GM21367 (cell line): ENCODE measurements at regions not wholly inside any gene's neighbourhood (a gene's known extent, or its start where the extent isn't known, plus 50 kb on each side); places are given as distances from the start of the nearest gene placed in this dataset.
A peak's percentile ranks its signal among the peaks of the same experiment; 100 is the strongest.
"Not testable (repeated sequence)": the region's sequence is repeated elsewhere in the genome, so short reads cannot be mapped to it uniquely, and the experiment has no call there.

Experiments
- ATAC-seq: cut with Tn5 transposase; IDR thresholded peaks from one replicate; pipeline ENCODE4 v1.9.1; 2021; ENCODE audit not compliant: unreplicated experiment

DNA sequence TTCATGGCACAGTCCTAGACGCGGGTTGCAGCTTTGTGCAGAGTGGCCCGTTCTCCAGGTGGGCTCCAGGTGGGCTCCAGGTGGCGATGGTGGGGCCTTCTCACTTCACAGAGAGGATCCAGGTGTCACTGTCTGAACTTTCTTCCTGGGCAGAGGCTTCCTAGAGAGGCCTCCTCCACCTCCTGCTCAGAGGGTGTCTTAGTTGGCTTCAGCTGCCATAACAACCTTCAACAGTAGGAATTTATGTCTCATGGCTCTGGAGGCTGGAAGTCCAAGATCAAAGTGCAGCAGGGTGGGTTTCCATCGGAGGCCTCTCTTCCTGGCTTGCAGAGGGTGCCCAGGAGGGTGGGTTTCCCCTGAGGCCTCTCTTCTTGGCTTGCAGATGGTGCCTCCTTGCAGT lies 125.1 kb downstream of the GLRX3 start:
- no peak for ATAC-seq

DNA sequence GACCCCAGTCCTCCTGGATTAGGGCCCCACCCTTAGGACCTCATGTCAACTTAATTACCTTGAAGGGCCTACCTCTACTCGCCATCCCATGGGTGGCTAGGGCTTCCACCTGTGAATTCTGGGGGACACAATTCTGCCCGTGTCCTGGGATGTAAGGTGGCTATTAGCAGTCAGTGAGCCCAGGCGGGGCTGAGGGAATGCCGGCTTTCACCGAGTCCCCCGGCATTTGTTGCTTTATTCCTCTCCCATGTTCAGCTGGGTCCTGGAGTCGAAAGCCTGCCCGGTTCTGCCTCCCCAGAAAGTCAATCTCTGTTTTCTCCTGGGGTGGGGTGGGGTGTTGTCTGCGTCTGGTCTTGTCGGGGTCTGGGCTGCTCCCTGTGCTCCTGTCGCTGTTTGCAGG lies 125.6 kb downstream of the GLRX3 start:
- no peak for ATAC-seq

DNA sequence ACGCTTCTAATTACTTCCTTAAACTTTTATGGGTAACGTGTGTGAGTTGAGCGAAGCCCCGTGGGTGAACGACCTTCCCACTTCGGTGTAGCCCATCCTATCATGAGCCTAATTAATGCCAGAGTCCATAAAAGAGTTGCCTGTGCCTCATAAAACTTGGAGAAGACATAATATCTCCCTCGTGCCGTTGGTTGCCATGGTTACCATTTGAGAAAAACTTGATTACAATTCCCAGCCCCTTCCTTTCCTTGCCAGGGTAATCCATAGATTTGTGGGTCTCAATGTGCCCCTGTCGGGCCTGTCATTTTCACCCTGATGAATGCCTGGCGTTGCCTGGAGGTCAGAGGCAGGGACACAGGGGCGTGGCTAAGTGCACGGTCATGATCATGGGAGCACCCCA lies 127.1 kb downstream of the GLRX3 start:
- ATAC-seq = no peak

DNA sequence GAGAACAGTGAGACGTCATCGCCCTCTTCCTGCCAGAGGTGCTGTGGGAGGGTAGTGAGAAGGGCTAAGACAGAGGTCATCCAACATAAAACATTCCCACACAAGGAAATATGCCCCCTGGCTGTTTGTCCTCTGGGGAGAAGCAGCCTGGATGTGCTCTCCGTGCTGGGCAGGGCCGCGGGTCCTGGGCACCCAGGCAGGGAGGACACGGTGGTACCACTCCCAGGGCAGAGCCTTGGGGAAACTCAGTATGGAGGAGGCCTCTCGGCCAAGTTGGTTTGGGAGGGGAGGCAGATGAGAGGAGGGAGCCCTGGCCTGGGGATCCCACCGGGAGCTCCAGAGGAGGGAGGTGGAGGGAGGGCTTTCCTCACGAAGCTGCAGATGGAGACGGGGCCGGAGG lies 129.4 kb downstream of the GLRX3 start:
- no peak for ATAC-seq

DNA sequence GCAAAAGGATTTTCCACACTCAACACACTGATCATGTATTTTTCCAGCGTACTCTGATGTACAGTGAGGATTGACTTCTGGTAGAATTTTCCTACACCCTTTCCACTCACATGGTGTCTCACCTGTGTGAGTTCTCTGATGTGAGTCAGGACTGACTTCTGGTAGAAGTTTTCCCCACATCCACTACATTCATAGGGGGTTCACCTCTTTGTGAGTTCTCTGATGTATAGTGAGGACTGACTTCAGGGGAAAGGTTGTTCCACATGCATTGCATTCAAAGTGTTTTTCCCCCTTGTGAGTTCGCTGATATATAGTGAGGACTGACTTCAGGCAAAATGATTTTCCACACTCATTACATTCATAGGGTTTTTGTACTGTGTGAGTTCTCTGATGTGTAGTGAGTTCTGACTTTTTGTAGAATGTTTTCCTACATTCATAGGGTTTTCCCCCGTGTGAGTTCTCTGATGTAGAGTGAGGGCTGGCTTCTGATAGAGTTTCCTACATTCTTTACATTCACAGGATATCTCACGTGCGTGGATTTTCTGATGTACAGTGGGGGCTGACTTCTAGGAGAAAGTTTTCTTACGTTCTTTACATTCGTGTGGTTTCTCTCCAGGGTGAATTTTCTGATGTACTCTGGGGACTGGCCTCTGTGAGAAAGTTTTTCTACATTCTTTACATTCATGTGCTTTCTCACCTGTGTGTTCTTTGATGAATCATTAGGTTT lies 146.5 kb downstream of the GLRX3 start:
- ATAC-seq = no peak

DNA sequence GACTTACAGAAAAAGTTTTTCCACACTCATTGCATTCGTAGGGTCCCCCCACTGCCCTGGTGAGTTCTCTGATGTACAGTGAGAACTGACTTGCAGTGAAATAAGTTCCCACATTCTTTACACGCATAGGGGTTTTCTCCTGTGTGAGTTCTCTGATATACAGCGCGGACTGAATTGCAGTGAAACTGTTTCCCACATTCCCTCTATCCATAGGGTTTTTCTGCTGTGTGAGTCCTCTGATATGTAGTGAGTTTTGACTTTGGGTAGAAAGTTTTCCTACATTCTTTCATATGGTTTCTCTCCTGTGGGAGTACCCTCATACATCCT lies 147.0 kb downstream of the GLRX3 start:
- no peak for ATAC-seq

DNA sequence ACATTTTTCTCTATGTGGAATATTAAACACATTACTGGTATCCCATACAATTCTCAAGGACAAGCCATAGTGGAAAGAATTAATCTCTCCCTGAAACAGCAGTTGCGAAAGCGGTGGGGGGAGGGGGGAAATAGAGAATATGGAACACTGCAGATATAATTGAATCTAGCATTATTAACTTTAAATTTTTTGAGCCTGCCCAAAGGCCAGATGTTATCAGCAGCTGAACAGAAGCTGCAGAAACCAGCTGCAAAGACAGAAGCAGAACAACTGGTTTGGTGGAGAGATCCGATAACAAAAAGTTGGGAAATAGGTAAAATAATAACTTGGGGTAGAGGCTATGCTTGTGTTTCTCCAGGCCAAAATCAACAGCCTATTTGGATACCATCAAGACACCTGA lies 159.6 kb downstream of the GLRX3 start:
- ATAC-seq = not testable (repeated sequence)

DNA sequence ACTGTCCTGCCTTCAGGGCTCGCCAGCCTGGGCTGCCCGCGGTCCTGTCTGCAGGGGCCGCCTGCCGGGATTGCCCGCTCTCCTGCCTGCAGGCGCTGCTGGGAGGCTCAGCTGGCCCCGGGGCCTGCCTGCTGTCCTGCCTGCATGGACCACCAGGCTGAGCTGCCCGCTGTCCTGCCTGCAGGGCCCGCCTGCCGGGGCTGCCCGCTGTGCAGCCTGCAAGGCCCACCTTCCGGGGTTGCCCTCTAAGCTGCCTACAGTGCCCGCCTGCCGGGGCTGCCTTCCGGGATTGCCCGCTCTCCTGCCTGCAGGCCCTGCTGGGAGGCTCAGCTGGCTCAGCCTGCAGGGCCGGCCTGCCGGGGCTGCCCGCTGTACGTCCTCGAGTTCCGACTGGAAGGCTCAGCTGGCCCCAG lies 164.4 kb downstream of the GLRX3 start:
- ATAC-seq = peak; percentile 36

DNA sequence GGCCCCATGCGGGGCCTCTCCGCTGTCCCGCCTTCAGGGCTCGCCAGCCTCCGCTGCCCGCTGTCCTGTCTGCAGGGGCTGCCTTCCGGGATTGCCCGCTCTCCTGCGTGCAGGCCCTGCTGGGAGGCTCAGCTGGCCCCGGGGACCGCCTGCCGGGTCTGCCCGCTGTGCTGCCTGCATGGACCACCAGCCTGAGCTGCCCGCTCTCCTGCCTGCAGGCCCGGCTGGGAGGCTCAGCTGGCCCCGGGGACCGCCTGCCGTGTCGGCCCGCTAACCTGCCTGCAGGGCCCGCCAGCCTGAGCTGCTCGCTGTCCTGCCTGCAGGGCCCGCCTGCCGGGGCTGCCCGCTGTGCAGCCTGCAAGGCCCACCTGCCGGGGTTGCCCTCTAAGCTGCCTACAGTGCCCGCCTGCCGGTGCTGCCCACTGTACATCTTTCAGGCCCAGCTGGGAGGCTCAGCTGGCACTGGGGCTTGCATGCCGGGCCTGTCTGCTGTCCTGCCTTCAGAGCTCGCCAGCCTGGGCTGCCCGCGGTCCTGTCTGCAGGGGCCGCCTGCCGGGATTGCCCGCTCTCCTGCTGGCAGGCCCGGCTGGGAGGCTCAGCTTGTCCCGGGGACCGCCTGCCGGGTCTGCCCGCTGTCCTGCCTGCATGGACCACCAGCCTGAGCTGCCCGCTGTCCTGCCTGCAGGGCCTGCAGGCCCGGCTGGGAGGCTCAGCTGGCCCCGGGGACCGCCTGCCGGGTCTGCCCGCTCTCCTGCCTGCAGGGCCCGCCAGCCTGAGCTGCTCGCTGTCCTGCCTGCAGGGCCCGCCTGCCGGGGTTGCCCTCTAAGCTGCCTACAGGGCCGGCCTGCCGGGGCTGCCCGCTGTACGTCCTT lies 165.1 kb downstream of the GLRX3 start:
- peak; percentile 65 for ATAC-seq

DNA sequence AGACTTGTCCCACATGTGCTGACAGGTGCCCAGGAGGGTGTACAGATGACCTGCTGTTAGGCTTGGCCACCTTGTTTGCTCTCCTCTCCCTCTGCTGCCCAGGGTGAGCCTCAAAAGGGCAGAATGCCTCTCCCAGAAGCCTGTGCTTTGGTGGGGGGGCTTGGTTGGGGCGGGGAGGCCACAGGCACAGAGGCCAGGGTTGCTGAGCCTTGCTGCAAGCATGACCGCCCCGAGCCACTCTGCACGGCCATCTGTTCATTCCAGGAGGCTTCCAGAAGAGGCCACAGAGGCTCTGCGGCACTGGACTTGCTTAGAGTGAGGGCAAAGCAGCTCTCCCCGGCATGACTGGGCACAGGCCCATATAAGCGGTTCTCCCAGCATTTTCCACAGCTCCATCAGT lies 190.8 kb downstream of the GLRX3 start:
- ATAC-seq = no peak

DNA sequence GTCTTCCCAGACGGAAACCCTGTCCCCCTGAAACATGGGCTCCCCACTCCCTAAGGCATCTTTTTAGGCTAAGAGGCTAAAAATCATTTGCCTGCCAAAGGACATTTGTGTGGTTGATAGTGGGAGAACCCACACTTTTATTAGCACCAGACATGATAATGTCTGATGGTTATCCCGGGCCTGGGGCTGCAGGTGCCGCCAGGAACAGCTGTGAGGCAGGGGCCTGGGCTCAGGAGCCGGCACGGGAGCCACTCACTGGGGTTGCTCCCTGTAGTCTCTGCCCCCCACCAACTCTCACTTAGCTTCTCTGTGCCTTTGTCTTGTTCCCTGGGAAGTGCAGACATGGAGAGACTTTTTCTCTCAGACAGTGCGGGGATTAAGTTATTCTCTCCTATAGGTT lies 193.6 kb downstream of the GLRX3 start:
- no peak for ATAC-seq

DNA sequence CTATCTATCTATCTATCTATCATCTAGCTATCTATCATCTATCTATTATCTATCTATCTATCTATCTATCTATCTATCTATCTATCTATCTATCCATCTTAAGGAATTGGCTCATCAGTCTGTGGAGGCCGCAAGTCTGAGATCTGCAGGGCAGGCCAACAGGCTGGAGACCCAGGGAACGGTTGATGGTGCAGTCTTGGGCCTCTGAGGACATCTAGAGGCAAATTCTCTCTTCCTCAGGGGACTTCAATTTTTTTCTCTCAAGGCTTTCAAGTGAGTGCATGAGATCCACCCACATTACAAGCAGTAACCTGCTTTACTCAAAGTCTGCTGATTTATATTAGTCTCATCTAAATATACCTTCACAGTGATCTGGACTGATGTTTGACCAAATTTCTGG lies 197.0 kb downstream of the GLRX3 start:
- ATAC-seq = no peak

DNA sequence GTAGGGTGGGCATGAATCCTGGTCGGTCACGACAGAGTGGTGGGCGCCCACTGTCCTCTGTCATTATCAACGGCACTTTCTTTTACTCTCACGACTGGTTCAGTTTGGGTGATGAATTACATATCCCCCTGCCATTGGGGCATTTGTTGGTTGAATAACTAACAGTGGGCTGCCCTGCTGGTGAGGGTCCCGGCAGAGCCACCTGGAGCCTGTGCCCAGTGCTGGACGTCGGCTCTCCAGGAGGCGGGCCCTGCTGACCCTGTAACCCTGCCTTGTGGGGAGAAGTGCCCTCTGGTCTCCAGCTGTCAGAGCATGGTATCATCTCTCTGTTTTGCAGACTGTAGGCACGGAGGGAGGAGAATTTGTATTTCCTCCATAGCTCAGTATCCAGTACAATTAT lies 199.1 kb downstream of the GLRX3 start:
- no peak for ATAC-seq

DNA sequence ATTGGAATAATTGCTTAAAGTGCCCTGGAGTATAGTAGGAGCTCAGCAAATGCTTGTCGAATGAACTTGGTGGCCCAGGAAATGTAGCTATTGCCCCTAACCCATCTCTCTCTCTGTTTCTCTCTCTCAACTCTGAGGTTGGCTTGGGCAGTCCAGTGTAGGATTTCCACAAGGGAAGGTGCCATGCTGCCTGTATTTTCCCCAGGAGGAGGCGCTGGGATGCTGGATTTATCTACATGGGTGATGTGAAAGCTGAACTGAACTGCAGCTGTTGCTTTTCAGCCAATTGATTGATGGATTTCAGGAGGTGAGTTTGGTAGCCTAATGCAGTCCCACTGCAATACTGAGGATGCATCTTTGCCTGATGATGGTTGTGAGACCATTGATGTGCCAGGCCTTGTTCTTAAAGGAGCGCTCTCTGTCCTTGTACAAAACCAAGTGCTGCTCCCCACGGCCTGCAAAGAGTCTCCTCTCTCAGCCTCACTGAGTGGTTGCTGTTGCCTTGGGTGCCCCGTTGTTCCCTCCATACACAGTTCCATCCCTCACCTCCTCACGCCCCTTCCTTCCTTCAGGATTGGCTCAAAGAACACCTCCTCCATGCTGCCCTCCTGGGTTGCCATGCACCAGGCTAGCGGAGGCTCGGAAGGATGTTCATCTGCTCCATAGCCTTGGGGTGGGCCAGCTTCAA lies 200.6 kb downstream of the GLRX3 start:
- ATAC-seq = no peak

DNA sequence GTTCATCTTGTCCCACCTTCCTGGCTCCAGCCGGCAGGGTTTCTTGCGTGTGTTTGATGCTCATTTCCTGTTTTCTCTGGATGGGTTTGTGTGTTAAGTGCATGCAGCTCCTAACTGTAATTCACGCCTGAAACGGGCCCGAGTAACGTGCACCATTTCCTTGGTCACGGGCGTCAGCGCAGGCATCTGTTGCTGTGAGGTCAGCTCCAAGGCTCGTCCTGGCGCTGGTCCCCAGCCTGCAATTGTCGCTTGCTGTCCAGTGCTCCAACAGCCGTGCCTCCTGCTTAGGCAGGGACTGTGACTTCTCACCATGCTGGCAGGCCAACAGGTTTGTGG lies 201.1 kb downstream of the GLRX3 start:
- no peak for ATAC-seq

DNA sequence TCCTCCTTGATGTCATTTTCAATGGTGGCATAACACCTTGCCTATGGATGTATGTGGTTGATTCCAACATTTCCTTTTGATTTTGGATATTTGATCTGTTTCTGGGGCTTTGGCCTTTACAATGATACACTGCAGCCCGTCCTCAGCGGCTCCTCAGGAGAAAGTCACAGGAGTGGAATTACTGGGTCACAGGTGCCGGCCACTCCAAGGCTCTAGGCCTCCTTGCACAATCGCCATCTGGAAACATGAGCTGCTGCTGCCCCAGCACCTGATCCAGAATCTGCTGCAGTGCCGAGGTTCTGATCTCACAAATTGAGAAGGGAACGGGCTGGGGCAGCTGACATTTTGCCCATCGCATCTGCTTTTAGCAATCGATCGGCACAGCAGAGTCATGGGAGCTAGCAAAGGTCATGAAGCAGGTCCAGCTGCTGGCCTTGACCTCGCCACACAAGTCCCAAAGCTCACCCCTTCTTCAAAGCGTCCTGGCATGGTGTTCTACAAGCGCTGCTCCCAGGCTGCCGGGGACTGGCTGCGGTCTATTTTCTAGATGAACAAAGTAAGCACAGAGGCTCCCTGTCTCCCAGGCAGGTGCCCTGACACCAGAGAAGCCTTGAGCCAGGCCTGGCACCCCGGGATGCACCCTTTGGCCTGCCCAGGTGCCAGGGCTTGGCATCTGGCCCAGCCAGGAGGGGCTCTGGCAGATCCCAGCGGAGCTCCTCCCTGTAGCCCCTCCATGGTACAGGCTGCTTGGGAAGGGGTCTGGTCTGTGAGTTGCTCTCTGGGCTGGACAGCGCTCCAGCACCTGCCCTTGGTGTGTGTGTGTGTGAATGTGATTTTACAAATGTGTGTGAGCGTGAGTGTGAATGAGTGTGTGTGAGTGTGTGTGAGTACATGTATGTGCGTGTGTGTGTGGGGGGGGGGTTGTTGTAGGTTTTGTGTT lies 201.8 kb downstream of the GLRX3 start:
- no peak for ATAC-seq

DNA sequence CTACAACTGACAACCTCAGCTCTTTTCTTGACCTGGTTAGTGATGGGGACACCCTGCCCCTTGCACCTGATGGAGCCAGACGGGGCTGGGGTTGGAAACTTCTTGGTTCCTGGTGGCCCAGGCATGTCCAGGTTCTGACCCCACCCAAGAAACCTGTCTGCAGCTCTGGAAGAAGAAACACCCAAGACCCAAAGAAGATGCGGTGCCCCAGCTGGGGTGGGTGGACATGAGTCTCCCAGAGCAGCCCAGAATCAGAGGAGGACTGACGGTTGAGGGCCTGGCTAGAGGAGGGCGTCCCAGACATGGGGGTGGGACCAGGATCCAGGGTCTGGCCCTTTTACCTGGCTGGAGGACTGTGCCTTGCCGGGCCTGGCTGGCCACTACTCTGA lies 202.4 kb downstream of the GLRX3 start:
- no peak for ATAC-seq

DNA sequence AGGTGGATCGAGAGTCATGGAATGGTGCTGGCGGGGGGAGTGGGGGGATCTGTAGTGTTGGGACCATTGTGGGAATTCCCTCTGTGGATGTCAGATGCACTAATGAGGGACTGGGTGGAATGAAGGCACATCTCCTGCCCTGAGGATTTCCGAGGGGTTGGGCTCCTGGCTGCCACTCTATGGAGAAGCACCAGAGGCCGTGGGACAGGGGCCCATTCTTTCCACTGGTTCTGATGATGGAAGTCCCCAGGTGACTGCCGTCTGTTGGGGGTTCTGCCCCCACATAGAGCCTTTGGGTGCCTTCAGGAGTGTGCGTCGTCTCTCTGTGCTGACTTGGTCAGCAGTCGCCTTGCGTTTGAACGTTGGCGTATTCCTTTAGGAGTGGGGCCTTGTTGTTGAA lies 202.9 kb downstream of the GLRX3 start:
- no peak for ATAC-seq

DNA sequence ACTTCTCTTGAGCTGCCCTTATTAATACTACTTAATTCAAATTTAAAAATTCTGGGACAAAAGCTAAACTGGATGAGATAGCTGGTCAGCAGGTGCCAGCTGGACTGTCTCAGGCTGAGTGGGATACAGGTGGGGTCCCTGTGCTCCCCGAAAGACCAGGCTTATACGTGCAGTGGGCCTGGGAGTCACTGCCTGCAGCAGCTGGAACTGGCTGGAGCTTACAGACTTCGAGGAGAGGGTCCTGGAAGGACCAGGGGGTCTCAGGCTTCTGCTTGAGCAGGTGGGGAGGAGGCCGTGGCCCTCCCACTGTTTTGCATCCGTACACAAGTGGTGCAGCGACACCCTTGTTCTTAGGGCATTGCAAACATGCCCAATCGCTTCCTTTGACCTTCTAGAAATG lies 203.7 kb downstream of the GLRX3 start:
- no peak for ATAC-seq

DNA sequence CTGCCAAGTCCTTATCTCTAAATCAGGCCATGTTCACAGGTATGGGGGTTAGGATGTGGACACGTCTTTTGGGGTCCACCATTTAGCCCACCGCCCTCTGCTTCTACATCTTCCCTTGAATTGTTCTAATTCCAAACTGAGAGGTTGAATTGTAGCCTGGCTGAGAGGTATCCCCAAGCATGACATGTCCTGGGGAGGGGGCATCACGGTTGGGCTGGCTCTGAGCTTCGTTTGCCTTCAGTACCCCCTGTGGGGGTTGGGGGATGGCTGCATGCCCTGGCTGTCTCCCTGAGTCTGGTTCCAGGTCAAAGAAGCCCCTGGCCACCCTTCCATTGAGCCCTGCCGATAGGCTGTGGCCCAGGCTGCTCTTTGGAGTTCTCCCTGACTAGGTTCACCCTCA lies 204.6 kb downstream of the GLRX3 start:
- no peak for ATAC-seq

DNA sequence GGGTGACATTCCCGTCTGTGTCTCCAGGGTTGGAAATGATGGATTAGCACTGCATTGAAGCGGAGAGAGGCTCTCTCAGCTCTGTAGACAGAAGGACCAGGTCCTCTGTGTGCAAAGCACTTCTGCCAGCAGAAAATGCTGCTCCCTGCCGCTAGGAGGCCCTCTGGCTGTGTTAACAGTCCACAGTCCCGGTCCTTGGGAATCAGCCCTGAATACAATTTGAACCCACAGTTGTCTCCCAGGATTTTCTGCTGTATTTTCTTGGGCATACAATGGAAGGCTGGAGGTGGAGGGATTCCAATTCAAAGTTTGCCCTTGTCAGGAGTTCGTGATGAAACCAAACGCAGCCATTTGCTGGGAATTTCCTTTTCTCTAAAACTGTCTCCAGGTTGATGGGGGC lies 205.2 kb downstream of the GLRX3 start:
- ATAC-seq = no peak
